ENCODE measurements at regions not wholly inside any gene's neighbourhood (a gene's known extent, or its start where the extent isn't known, plus 50 kb on each side); places are given as distances from the start of the nearest gene placed in this dataset.
"Not testable (repeated sequence)": the region's sequence is repeated elsewhere in the genome, so short reads cannot be mapped to it uniquely, and the experiment has no call there.

DNA sequence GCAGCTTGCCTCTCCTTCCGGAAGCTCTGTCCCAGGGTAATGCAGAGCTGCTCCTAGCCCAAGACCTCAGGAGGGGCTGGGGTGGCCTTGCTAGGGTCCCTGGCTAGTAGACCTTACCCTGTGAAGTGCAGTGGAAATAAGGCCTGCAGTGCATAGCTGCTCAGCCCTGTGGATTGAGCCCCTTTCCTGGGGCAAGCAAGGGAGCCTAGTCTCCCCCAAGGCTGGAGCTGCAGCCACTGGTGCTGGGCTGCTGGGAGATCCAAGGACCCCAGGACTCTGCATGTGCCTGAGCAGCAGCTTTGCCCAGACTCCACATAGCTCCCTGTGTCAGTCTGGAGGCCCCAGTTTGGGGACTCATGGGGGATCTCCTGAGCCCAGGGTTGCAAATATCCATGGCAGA lies 57.9 kb downstream of the FANCF start:
- no peak for DNase-seq (ENCODE audit: low read depth)

DNA sequence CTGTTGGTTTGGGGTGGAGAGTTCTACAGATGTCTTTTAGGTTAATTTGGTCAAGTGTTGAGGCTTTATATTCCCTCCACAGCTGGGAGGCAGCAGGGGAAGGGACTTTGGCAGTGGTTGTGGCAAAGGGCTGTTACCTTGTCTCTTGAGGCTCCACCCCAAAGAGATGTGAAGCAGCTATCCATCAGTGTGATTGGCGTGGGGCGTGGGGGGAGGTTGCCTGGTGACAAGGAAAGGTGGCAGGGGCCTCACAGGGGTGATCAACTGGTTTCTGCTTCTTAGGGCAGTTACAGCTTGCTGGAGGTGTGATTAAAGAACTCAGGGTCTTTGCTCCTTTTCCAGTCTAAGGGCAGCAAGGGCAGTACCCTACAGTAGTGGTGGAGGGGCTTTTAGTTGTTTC lies 59.3 kb downstream of the FANCF start:
- no peak for DNase-seq (ENCODE audit: low read depth)

- DNase-seq (ENCODE audit: low read depth), result no peak
These were observed 64.3 kb downstream of the FANCF start for GRCh38 chr11:22561283-22561682.

DNA sequence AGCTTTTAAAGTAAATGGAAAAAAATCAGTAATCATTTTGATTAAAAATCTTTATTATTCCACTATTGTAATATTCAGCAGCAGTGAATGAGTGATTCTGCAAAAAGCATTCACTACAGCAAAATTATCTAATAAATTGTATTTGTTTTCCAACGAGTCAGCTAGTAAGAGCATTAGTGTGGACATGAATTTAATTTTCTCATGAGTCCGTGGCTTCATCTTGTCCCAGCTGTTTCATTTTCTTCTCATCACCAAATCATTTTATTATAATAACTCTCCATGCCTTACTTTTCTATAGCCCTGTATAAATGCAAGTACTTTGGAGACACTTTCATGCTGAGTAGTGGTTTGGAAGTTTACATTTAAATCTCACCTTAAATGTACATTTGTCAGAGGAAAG lies 66.2 kb downstream of the FANCF start:
- DNase-seq (ENCODE audit: low read depth), result no peak

DNA sequence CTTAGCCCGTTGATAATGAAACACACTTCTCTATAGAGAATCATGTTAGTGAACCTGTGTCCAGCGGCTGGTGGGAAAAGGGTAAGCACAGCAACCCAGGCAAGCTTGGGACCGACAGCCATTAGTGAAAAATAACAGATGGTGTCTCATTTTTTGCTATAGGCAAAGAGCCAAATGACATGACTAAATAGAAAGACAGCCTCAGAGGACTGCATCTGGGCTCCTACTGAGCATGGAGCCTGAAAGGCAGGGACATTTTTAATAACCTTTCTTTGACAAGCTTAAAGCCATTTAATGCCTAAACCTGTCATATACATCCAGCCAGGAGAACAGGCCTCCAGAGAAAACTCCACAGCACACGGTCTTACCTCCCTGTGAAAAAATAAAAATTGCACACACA lies 67.0 kb downstream of the FANCF start:
- DNase-seq (ENCODE audit: low read depth), result peak; percentile 5

DNA sequence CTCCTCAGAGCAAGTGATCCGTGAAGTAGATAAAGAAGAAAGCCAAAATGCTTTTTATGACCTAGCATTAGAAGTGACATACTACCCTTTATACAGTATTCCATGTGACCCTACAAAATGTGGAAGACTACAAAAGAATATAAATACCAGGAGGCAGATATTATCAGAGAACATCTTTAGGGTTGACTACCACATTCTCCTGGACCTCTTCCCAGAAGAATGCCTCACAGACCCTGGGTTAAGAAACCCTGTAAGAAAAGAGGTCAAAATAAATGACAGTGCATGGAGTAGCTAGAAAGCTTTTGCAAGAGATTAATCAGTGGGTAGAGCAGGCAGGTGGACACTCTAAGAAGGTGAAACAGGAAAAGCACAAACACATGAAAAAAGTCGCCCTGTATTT lies 69.2 kb downstream of the FANCF start:
- DNase-seq (ENCODE audit: low read depth), result no peak

GRCh38 chr11:22555881-22556280 lies 69.7 kb downstream of the FANCF start:
- DNase-seq (ENCODE audit: low read depth), result no peak

DNA sequence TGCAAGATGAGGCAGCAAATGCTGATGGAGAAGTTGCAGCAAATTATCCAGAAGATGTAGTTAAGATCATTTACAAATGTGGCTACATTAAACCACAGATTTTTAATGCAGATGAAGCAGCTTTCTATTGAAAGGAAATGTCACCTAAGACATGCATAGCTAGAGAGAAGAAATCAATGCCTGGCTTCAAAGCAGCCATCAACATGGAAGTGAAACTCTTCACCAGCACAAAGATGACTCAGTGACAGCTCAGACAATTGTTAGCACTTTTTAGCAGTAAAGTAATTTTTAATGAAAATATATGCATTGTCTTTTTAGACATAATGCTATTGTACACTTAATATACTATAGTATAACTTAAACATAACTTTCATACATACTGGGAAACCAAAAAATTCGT lies 71.4 kb downstream of the FANCF start:
- no peak for DNase-seq (ENCODE audit: low read depth)

- no peak for DNase-seq (ENCODE audit: low read depth)
These were observed 72.7 kb downstream of the FANCF start for GRCh38 chr11:22552885-22553284.

- DNase-seq (ENCODE audit: low read depth), result no peak
These were observed 78.9 kb downstream of the FANCF start for GRCh38 chr11:22546746-22547145.

GRCh38 chr11:22543261-22543660 lies 82.4 kb downstream of the FANCF start:
- no peak for DNase-seq (ENCODE audit: low read depth)

DNA sequence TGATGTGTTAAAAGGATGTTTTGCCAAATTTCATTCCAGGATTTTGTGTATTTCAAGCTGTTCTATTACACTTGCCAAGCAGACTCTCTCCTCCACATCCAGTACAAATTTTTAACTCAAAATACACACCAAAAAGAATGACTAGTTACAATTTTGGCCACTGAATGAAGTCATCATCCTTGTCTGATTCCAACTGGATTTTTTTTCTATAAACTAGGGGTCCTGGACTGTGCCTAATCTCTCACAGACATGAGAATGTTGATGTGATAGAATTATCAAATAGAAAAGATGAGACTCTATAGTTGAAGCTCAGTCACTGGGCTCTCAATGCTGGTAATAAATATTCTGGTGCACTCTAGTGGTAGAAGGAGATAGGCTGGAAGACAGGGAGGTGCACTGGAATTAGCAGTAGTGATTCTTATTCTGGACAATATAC lies 85.8 kb downstream of the FANCF start:
- no peak for DNase-seq (ENCODE audit: low read depth)

GRCh38 chr11:22536071-22536470 lies 89.6 kb downstream of the FANCF start:
- no peak for DNase-seq (ENCODE audit: low read depth)

GRCh38 chr11:22528612-22529429 lies 96.8 kb downstream of the FANCF start:
- DNase-seq (ENCODE audit: low read depth), result not testable (repeated sequence)

DNA sequence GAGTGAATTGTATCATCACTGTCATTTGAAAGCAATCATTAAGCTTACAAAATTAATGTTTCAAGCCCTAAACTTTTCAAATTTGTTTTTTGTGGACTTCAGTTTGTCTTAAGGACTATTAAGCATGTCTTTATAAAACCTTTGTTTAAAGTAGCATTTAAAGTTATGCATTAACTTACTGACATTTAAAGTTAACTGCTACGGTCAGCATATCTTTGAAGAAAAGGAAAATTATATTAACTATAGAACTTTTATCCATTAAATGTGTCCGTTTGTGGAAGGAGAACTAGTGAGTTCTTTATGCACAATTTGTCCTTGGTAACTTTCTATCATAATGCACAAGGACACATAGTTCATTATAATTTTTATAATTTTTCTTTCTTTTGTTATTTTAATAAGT lies 103.4 kb downstream of the FANCF start:
- no peak for DNase-seq (ENCODE audit: low read depth)

DNA sequence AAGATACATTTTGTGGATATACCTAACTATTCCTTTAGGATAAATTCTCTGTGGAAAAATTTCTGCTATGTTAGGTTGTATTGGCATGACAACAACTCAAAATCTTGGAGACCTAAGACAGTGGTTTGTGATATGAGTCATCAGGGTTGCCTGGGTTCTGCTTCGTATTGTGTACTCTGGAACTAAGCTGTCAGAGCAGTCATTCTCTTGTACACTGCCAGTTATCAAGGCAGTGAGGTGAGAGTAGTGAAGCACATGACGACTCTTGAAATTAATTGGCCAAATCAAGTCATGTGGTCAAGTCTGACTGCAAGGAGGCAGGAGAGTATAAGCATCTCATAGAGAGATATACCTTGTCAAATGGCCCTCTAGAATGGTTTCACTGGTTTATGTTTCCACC lies 104.4 kb downstream of the FANCF start:
- DNase-seq (ENCODE audit: low read depth), result peak; percentile 68

DNA sequence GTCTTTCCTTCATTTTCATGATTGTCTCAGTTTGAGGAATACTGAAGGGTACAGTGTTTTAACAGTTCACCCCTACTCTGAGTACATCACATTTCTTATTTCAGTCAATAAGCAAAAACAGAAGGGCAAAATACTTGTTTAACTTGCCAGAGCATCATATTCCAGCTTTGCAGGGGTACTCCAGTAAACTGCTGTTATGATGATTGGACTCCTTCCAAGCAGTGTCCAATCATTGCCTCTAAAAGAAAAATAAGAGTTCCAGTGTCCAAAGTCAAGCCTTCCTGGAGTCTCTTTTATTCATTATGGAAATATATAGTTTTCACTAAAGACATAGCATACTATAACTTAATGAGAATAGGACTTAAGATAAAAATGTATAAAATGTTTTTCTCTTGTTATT lies 105.1 kb downstream of the FANCF start:
- DNase-seq (ENCODE audit: low read depth), result no peak

GRCh38 chr11:22518344-22518743 lies 107.3 kb downstream of the FANCF start:
- not testable (repeated sequence) for DNase-seq (ENCODE audit: low read depth)

- DNase-seq (ENCODE audit: low read depth), result no peak
These were observed 109.5 kb downstream of the FANCF start for GRCh38 chr11:22516111-22516510.

- no peak for DNase-seq (ENCODE audit: low read depth)
These were observed 113.2 kb downstream of the FANCF start for GRCh38 chr11:22512457-22512856.

DNA sequence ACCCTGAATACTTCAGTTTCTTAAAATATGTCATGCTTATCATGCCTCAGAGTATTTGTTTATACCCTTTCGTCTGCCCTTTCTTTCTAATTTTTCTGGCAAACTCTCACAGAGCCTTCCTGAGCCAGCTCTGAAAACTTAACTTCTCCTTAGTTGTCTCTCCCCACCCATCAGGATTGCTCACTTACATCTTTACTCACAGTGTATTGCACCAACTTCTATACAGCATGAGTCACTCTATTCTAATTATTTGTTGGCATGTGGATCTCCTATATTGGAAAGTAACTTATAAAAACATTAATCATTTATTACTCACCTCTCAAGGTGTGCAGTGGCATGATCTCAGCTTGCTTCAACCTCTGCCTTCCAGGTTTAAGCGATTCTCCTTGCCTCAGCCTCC lies 114.9 kb downstream of the FANCF start:
- no peak for DNase-seq (ENCODE audit: low read depth)

DNA sequence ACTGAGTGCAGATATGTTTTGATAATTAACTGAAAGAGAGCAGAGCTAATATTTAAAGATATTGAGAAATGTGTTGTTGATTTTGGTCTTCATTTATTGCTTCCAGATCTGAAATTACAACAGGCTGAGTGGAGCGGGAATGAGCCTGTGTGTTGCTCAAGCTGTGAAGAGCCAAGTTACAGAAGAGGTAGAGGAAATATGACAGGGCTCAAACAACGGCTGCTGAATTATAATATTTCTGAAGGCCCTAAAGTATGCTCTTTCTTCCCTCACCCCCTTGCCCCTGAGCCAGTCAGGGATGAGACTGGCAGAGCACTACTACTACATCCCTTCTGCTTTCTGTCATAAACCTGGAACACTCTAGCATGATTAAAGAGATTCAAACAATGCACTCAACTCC lies 115.6 kb downstream of the FANCF start:
- DNase-seq (ENCODE audit: low read depth), result no peak

DNA sequence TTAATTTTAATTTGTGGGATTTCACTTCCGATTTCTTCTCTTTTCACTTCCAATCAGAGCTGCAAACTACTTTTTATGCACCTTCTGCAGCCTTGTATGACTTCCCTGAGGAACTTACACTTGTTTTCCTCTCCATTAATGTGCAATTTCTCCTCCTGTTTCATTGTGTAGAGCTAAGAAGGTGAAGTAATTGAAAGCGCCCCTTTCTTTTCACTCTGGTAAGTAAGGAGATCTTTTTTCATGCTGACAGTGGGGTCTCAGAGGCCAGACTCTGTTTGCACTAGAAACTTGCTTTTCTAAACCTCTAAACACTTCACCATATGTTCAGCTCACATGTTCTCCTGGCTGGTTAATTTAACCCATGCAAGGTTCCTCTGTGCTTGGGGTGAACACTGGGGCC lies 117.0 kb downstream of the FANCF start:
- DNase-seq (ENCODE audit: low read depth), result no peak

DNA sequence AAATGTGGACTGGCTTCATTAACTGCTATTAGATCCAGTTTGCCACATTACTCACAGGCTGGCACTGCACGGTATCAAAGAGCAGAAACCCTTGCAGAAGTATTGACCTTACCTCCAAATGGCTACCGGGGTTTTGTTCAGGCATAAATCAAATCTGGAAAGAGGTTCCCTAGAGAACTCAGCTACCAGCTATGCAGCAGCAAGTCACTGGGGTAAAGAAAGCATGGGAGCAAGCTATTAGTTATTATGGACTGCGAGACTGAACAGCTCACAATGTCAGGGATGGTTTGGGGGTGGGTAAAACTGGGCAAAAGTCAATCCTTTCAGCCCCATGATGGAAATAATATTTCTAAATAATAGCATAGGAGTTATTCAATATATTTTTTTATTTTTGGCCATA lies 128.1 kb downstream of the FANCF start:
- no peak for DNase-seq (ENCODE audit: low read depth)
